Gastrocnemius medialis (tissue), 4 donors: ENCODE measurements at regions not wholly inside any gene's neighbourhood (a gene's known extent, or its start where the extent isn't known, plus 50 kb on each side); places are given as distances from the start of the nearest gene placed in this dataset.

Source experiments
- CTCF ChIP-seq, 5 experiments: fragments of 450-650 bp in 3 of 5; fragments of 200-600 bp in 2 of 5; sonication (generic) in 2 of 5; IDR thresholded peaks in 4 of 5; conservative IDR thresholded peaks in 1 of 5; 1 replicate in 4 of 5; 2 replicates in 1 of 5; pipeline ENCODE4 v1.5.1; 2016 to 2019; ENCODE audit warnings: antibody characterized with exemption in 5 of 5, mild to moderate bottlenecking in 3 of 5, moderate library complexity in 3 of 5
- POLR2A ChIP-seq, 2 donors: fragments of 450-650 bp; IDR thresholded peaks; one replicate each; pipeline ENCODE4 v1.6.1; 2017; ENCODE audit warnings: antibody characterized with exemption in 2 of 2, mild to moderate bottlenecking in 2 of 2, moderate library complexity in 2 of 2

DNA sequence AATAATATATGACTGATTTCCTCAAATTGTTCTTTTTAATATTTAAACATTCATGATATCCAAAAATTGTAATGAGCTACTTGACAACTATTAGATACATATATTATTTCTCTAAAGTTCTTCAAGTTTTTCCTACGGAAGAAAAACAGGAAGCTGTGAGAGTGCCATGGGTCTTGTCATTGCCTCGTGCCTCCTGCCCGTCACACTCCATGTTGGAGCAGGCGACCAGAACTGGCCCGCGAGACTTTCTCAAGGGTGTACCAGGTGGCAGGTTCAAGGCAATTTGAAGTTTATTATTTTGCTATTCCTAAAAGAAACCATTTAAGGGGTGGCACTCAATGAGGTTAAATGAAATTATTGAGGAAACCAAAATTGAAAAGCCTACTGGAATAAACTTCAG lies 337.2 kb downstream of the HACE1 start:
- TF ChIP-seq CTCF (IDR thresholded peaks at IDR 0.05 in 4 of 5, conservative IDR thresholded peaks at IDR 0.05 in 1 of 5): no peak
- no peak for TF ChIP-seq POLR2A (IDR thresholded peaks at IDR 0.05)
